C1 segment of cervical spinal cord (tissue), 14 donors: ENCODE measurements at regions not wholly inside any gene's neighbourhood (a gene's known extent, or its start where the extent isn't known, plus 50 kb on each side); places are given as distances from the start of the nearest gene placed in this dataset.

Source experiments
- DNase-seq, 14 donors: peaks; one replicate each; lab custom pipeline; 2025; lab: John Stamatoyannopoulos, UW

GRCh38 chr3:177499779-177500423 is 302.6 kb upstream of the TBL1XR1 start:
- DNase-seq, result no peak

DNA sequence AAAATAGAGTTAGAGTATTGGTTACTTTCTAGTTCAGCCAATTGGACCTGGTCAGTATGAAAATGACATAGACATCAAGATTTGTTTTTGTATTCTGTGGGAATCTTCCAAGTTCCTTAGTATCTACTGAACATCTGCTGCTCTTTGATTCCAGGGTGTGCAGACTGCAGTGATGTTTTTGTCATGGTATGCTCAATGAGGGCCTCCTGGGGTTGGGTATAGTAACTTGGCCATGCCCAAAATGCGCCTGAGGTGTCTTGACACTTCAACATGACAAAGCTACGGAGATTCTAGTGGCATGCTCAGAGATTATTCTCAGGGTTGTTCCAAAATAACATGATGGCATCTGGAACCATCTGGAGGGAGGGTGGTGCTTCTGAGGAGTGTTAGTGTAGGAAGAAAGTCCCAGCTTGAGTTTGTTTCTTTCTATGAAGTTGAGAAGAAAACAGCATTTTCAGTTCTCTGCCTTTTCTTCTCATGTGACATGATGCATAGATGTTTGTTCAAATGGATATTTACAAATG is 313.5 kb upstream of the TBL1XR1 start:
- no peak for DNase-seq

DNA sequence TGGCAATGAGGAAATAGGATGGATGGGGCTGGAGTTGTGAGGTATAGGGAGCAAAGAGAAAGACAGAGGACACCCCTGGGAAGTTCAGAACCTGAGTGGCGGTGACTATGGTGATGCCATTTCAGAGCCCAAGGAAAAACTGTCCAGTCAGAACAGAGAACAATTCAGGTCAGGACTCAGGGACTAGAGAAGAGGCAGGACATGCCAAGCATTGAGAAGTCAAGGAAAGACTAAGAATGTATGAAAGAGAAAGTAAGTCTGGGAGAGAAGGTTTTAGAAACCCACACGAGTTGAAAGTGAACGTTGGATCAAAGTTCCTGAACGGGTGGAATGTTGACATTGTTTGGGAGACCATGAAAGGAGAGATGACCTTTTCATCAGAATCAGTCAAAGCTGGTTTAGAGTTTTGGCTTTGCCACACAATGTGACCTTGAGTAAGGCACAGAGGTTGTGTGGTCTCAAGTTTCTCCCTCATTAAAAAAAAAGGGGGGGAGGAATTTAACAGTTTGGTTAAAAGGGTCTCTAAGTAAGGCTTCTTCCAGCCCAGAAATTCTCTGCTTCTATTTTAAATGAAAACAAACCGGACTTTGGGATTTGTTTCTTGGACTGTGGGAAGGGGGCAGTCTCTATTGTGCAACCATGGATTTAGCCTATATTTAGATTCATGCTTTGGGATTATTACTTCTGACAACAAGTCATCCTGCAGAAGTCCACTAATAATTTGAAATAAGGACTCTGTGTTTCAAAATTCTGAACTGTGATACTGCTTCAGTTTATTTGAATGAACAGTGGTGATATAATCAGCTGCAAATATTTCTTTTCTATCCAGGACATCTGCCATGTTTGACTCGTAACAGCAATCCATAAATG is 315.9 kb upstream of the TBL1XR1 start:
- no peak for DNase-seq

DNA sequence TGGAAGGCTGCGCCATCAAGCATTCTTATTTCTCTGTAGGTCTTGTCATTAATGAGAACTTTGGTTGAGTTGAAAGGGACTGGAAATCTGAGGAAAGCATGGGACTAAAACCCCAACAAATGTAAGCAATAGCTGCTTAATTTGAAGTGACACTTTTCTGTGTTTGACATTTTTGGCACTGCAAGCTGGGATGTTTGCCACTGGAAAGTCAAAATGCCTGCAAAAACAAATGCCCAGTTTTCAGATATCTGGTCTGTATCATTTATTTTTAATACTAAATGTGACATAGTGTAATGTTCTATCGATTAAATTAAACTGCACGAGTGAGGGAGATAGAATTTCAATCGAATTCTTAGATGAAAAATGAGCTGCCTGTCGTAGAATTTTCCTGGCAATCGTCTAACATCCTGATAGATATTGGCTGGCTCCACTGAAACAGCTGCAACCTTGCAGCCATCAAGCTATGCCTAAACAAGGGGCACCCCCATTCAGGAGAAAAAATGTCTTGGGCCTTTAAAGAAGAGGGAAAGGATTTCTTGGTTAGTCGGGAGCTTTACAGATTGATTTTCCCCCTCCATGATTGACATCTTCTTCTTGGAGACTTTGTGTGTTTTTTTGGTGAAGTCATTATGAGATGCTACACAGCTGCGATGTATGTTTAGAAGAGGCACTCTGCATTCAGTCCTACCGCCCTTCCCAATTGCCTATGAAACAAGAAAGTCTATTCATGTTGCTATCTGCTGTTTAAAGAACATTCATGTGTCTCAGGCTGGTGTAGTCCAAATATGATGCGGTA is 316.7 kb upstream of the TBL1XR1 start:
- no peak for DNase-seq

DNA sequence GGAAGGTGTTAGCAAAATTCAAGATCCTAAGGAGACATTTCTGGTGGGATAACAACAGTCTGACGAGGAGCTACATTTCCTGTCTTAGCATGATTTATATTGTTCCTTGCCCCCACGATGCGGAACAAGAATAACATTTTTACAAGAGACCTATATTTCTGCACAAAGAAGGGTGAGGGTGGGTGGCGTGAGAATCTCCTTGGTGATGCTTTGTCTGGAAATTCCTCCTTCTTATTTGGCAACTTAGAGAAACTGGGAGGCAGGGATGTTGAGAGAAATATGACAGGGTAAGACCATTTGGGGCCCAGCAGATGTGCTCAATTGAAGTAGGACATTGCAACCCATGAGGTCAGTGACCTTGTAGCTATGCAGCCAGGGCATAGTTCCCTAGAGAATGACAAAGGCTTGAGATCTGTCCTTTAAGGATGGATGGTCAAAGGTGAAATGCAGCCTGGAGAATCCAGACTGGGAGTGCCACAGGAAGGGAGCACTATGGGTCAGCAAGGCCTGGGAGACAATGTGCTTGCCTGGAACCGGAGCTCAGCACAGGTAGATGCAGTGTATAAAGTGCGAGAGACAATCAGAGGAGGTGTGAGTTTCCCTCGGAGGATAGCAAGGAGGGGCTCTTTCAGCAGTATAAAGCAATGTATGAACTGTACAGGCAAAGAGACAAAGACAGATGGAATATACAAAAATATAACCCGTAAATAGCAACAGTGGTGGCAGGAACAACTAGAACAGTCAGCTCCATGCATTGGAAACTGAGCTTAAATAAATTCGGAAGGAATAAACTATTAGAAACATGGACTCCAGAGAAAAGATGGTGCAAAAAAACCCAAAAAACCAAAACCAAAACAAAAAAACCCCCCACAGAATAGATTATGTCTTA is 317.6 kb upstream of the TBL1XR1 start:
- DNase-seq, result no peak

DNA sequence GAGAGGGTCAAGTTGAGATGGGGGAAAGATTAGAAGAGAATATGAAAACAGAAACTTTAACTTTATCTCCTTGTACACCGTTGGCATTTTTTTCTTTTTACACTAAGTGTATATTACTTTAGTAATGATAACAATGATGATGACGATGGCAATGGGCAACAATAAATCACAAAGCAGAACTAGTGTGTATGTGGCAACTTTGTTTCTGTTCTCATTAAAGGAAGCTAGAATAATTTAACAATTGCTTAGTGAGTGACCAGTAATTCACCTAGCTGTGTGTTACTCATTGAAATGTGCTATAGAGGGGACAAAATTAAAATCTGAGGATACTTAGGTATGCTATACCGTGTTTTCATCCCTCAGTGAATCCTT is 318.5 kb upstream of the TBL1XR1 start:
- no peak for DNase-seq

GRCh38 chr3:177516158-177517011 is 319.1 kb upstream of the TBL1XR1 start:
- DNase-seq, result peak in 4 of 14 donors; percentile 14 to 21 (median 18)

DNA sequence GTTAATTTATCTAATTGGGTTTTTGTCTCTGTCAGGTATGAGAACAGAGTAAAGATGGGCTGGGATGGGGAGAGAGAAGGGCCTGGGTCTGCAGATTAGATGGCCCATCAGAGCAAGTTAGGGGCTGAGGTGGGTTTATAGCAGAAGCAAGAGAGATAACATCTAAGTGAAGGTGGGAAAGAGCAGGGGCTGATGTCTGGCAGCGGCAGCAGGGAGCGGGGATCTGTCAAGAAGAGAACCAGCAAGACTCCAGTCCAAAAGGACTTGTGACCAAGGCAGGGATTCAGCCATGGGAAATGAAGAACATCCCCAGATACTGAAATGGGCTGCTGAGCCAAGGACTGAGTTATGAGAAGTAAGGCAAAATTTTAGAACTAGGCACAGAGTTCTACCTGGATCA is 320.6 kb upstream of the TBL1XR1 start:
- DNase-seq, result no peak

DNA sequence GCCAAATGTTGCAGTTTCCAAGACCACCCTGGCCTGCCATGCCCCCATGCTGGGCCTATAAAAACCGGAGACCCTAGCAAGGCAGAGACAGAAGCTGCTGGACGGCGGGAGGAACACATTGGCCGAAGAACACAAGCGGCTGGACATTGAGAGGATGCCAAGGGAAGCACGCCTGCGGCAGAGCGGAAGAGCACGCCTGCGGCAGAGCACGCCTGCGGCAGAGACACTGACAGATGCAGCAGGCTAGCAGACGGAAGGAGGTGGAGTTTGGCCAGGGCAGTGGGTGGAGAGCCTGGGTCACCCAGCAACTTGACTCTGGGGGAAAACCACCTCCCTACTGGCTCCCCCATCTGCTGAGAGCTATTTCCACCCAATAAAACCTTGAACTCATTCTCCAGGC is 322.3 kb upstream of the TBL1XR1 start:
- DNase-seq, result peak in 1 of 14 donors; percentile 79

DNA sequence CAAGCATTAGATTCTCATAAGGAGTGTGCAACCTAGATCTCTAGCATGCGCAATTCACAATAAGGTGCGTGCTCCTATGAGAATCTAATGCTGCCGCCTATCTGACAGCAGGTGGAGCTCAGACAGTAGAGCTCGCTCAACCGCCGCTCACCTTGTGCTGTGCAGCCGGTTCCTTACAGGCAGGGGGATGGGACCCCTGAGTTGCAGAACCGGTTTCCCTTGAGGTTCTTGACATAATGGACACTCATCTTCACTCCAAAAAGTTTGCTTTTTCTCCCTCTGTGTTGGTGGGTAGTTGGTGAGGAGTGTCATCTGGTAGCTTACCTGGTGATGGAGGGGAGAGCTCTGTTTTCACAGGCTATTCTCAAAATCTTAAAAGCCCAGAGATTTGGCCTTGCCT is 324.0 kb upstream of the TBL1XR1 start:
- DNase-seq, result no peak

- no peak for DNase-seq
Observed at GRCh38 chr3:177522051-177522450, 324.8 kb upstream of the TBL1XR1 start.

GRCh38 chr3:177523067-177523675 is 325.9 kb upstream of the TBL1XR1 start:
- no peak for DNase-seq

DNA sequence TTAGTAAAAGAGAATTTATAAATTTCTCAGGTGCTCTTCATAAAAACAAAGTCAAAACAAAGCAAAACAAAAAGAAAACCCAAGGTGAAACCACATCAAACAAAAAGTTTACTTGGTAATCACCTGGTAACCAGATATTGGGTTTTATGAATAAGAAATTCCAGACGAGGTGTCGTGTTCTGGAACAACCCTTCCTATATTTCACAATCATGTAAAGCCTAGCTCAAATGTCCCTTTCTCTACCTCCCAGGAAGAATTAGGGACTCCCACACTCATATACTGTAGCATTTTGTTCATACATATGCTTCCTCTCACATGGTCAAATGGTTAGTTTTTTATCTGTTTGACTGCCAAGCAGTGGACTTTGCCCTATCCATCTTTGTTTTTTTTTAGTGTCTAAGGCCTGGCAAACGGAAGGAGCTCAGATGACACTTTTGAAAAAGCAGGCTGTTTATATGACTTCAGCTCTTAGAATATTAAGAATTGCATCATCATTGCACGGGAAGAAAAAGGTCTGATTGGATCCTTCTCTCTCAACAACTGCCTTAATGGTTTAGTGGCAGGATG is 326.7 kb upstream of the TBL1XR1 start:
- no peak for DNase-seq

DNA sequence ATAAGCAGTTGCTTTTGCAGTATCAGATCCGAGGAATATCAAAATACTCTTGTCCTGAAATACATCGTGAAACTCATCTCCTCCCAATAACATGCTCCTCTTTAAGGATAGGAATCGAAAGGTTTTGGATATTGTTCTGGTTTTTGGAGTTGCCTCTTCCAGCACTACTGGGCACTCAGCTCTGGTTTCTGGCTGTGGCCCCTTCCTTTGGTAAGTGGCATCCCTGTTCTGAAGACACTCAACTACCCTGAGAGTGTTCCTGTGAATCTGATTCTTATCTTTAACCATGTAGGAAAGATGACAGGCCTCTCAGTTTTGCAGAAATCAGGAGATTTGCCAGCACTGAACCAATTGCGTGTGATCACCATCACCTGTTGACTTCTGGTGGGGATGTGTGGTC is 327.5 kb upstream of the TBL1XR1 start:
- DNase-seq, result no peak

DNA sequence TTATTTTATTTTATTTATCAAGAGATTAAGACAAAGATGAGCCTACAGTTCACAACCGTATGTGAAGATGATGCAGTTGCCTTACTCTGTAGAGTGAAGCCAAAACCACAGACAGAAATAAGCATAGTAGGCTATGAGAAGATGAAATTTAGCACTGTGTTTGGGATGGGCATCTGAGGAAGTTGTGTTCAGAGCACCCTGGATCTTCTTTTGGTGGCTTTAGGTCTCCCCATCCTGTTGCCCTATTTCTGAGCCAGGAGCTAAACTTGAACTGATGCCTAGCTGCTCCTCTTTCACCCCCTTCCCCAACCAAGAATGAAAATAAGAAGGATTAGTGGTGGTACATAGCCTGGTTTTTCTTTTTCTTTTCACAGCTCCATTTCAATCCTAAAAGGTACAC is 328.1 kb upstream of the TBL1XR1 start:
- DNase-seq, result no peak

GRCh38 chr3:177525987-177526712 is 328.9 kb upstream of the TBL1XR1 start:
- DNase-seq, result peak in 4 of 14 donors; percentile 11 to 37 (median 24)

DNA sequence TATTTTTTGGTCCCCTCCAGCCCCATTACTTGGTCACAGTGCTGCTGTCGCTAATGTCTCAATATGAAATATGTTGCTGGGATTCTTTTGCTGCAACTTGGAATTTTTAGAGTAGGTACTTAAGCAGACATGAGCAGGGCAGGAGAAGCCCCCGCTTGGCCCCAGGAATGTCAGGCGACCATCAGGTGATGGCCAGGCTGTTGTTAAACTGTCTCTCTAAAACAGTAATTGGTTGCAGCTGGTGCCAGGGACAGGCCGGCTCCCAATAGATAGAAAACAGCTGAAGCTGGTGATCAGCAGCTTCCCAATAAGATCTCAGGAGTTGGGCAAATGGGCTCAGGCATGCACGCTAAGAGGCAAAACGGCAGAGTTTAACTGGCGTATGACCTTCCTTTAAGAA is 329.9 kb upstream of the TBL1XR1 start:
- DNase-seq, result no peak

DNA sequence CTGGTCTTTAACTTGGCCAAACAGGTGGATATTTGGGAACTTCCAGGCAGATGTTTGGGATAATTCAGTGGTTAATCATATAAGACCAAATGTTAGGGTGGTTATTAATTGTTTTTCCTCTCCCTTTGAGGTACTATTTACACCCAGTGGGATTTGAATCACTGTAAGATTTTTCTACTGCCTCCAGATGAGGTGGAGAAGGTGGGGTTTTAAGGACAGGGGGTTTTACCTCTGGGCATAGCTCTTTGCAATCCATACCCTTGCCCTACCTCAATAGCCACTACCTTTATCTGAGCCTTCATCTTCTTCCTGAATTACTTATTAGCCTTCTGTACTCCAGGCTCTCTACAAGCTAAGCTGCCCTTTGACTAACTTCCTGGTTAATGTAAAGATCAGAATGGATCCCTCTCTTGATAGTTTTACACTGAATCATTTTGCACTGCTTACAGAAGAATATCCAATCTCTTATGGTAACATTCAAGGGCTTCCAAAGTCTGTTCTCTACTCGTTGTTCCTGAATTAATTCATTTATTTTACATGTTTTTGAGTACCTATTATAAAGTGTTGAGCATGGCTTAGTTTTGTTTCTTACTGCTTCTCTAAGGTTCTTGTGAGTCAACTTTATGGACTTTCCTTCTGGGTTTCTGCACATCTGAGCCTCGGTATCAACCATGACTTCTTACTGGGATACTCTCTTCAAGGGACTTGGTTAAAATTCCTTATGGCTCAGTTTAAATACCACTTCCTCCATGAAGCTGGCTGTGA is 331.2 kb upstream of the TBL1XR1 start:
- no peak for DNase-seq
